ACC112 (cell line): ENCODE measurements at regions not wholly inside any gene's neighbourhood (a gene's known extent, or its start where the extent isn't known, plus 50 kb on each side); places are given as distances from the start of the nearest gene placed in this dataset.
A peak's percentile ranks its signal among the peaks of the same experiment; 100 is the strongest.

Source experiments
- H2AFZ ChIP-seq: fragments of 200-600 bp; sonication (generic); one replicate; pipeline ENCODE4 v1.6.0; 2017; ENCODE audit warnings: antibody characterized with exemption, low read length; ENCODE audit not compliant: unreplicated experiment
- H3K27ac ChIP-seq: fragments of 200-600 bp; sonication (generic); 2 replicates; pipeline ENCODE4 v1.5.1; 2014; ENCODE audit warnings: low read depth, mild to moderate bottlenecking, antibody characterized with exemption, low read length, moderate library complexity
- H3K27me3 ChIP-seq: fragments of 200-600 bp; sonication (generic); 2 replicates; pipeline ENCODE4 v1.6.1; 2014; ENCODE audit warnings: mild to moderate bottlenecking, antibody characterized with exemption, low read length, moderate library complexity, mixed read lengths; ENCODE audit not compliant: insufficient read depth
- H3K36me3 ChIP-seq: fragments of 200-600 bp; sonication (generic); 2 replicates; pipeline ENCODE4 v1.6.1; 2016; ENCODE audit warnings: mild to moderate bottlenecking, antibody characterized with exemption, low read length, moderate library complexity, mixed read lengths; ENCODE audit not compliant: insufficient read depth
- H3K4me1 ChIP-seq: fragments of 200-600 bp; sonication (generic); one replicate; pipeline ENCODE4 v1.6.1; 2016; ENCODE audit warnings: low read length, mixed read lengths; ENCODE audit not compliant: insufficient read depth, unreplicated experiment, control insufficient read depth
- H3K4me3 ChIP-seq: fragments of 200-600 bp; sonication (generic); 2 replicates; pipeline ENCODE4 v1.5.1; 2014; ENCODE audit warnings: mild to moderate bottlenecking, low read depth, low read length
- H3K79me2 ChIP-seq: fragments of 200-600 bp; sonication (generic); one replicate; pipeline ENCODE4 v1.6.0; 2016; ENCODE audit warnings: low read length; ENCODE audit not compliant: control insufficient read depth, unreplicated experiment, insufficient read depth

DNA sequence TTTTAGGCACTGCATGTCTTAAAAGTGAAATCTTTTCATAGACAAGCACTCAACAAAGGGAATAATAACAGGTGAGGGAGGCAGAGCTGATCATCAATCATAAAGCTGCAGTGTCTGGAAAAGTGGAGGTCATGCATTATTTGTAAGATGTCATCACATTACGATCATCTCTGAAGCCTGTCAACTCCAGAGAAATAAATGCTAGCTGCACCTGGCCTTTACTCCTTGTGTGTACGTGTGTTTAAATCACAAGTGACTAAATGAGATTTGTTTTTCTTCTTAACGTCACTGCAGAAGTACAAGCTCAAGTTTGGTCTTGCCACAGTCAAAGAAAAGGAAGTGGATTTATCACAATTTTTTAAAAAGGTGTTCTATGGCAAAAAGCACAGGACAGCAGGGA is 275.5 kb upstream of the SGK1 start:
- no peak overlapping the region for H2AFZ ChIP-seq
- H3K36me3 ChIP-seq: no peaks in the 10 kb centered on the region
- no peak overlapping the region for H3K27ac ChIP-seq
- no peaks in the 10 kb centered on the region for H3K79me2 ChIP-seq
- peaks cover 21% of the 10 kb centered on the region for H3K4me1 ChIP-seq
- H3K27me3 ChIP-seq: no peaks in the 10 kb centered on the region
- H3K4me3 ChIP-seq: no peak overlapping the region

- Histone ChIP-seq H3K36me3 (no peaks in the 10 kb centered on the region), H3K4me3 (no peak overlapping the region), H3K27ac (no peak overlapping the region), H3K27me3 (no peaks in the 10 kb centered on the region), H2AFZ (no peak overlapping the region), H3K4me1 (peaks cover 21% of the 10 kb centered on the region), H3K79me2 (no peaks in the 10 kb centered on the region)
Observed at GRCh38 chr6:134593024-134593423, 275.1 kb upstream of the SGK1 start.

DNA sequence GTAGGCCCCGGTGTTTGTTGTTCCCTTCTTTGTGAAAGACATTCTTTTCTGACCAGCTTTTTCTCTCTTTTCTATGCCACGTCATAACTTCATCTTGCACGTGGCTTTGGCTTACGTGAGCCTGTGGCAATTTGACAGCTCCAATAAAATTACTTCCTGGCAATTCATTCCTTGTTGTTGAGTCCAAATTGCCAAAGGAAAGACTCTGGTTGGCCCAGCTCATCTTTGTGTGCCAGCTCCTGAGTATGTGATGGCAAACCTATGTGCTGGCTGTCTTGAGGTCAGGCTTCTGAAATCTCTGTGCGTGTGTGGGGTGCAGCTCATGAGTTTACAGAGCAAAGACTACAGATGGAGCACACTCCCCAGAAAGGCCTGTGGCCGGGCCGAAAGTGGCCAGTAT is 272.5 kb upstream of the SGK1 start:
- no peak overlapping the region for H3K4me3 ChIP-seq
- no peaks in the 10 kb centered on the region for H3K36me3 ChIP-seq
- H2AFZ ChIP-seq: no peak overlapping the region
- H3K27me3 ChIP-seq: no peaks in the 10 kb centered on the region
- no peaks in the 10 kb centered on the region for H3K79me2 ChIP-seq
- peak overlapping the region; percentile 91 for H3K27ac ChIP-seq
- peaks cover 21% of the 10 kb centered on the region for H3K4me1 ChIP-seq

- Histone ChIP-seq H3K4me3 (no peak overlapping the region), H3K27ac (peak overlapping the region; percentile 91), H3K27me3 (no peaks in the 10 kb centered on the region), H3K36me3 (no peaks in the 10 kb centered on the region), H3K79me2 (no peaks in the 10 kb centered on the region), H2AFZ (no peak overlapping the region), H3K4me1 (peaks cover 21% of the 10 kb centered on the region)
Observed at GRCh38 chr6:134590004-134590403, 272.1 kb upstream of the SGK1 start.

DNA sequence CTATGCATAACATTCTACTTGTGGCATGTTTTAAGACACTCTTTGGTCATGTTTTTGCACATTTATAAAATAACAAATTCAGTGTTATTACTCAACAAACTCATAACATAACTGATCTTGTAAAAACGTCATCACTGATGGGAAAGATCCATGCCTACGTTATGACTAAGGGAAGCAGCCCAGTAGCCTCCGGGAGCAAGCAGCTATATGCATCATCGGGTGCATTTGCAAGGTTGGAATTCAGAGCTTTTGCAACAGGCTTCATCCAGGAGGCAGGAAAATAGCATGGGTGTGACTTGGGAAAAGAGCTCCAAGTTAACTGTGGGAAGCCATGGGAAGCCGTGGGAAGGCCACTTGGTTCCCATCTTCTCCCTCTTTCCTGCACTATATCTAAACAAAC is 271.6 kb upstream of the SGK1 start:
- H3K36me3 ChIP-seq: no peaks in the 10 kb centered on the region
- H3K27ac ChIP-seq: peak overlapping the region; percentile 91
- H3K4me3 ChIP-seq: no peak overlapping the region
- H3K79me2 ChIP-seq: no peaks in the 10 kb centered on the region
- no peak overlapping the region for H2AFZ ChIP-seq
- peaks cover 21% of the 10 kb centered on the region for H3K4me1 ChIP-seq
- H3K27me3 ChIP-seq: no peaks in the 10 kb centered on the region

DNA sequence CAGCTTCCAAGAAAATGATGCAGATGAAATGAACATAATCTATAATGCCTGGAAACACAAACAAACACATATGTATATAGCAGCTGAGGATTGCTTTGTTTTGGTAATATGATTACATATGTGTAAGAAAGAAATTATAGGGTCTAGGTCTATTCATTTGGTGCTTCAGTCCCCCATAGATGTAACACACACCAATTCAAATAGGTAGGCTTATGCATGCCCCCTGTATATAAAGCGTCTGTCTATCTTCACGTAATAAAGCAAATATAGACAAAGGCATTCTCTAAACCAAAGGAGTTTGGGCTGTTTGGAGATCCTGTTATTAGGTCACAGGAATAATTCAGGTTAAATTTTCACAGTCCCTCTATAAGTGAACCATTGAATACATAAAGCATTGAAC is 270.4 kb upstream of the SGK1 start:
- Histone ChIP-seq H3K36me3 (no peaks in the 10 kb centered on the region), H3K4me3 (no peak overlapping the region), H2AFZ (no peak overlapping the region), H3K4me1 (peaks cover 21% of the 10 kb centered on the region), H3K27ac (peak overlapping the region; percentile 91; the same call in 1 of the 2 replicates), H3K79me2 (no peaks in the 10 kb centered on the region), H3K27me3 (no peaks in the 10 kb centered on the region)

- Histone ChIP-seq H3K4me1 (peaks cover 17% of the 10 kb centered on the region), H3K36me3 (no peaks in the 10 kb centered on the region), H3K27me3 (no peaks in the 10 kb centered on the region), H3K79me2 (no peaks in the 10 kb centered on the region), H3K27ac (no peak overlapping the region), H2AFZ (no peak overlapping the region), H3K4me3 (no peak overlapping the region)
Observed at GRCh38 chr6:134585517-134585873, 267.6 kb upstream of the SGK1 start.

DNA sequence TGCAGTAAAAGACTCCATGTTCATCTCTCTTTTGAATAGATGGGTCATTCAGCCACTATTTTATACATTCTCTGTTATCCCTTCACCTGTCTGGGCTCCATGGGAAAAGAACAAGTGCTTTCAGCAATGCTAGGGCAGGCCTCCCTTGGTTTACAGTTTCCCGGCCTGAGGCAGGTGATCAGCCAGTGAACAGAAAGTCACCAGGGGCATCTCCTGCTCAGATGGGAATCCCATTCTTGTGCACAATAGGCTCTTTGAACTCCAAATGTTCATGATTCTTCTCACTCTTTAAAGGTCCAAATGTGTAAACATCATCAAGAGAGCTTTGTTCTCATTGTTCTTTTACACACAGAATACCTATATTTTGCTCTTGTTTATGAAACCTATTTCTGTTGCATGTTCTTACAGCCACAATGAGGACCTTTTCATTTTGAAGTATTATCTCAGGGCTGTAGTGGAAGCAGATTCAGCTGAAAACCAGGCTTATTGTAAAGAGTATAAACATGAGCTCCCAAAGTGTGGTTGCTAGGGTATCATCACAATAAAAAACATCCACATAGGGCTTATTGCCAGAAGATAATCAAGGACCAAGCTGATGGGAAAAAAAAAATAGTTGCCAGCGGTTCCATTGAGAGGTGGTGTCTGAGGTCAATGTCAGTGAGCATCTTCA is 267.1 kb upstream of the SGK1 start:
- Histone ChIP-seq H3K27me3 (no peaks in the 10 kb centered on the region), H3K36me3 (no peaks in the 10 kb centered on the region), H3K27ac (no peak overlapping the region), H3K4me1 (peaks cover 12% of the 10 kb centered on the region), H3K79me2 (no peaks in the 10 kb centered on the region), H2AFZ (no peak overlapping the region), H3K4me3 (no peak overlapping the region)

DNA sequence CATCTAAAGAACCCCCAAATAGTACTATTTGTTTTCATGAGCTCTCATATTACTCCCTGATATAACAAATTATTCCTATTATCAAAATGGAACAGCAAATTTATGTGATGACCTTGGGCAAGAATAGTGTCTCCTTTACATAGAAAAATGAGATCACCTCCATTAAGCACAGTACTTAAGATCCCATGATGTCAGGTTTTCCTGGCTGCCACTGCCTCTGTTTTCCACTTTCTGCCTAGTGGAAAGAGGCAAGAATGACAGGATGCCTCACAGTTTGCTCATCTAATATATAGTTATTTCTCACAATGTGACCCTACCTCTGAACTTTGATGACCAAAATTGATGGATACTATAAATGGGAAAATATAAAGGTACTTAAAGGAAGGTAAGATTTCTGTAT is 260.1 kb upstream of the SGK1 start:
- no peak overlapping the region for H2AFZ ChIP-seq
- no peaks in the 10 kb centered on the region for H3K36me3 ChIP-seq
- no peaks in the 10 kb centered on the region for H3K27me3 ChIP-seq
- H3K4me3 ChIP-seq: no peak overlapping the region
- H3K4me1 ChIP-seq: no peaks in the 10 kb centered on the region
- no peaks in the 10 kb centered on the region for H3K79me2 ChIP-seq
- no peak overlapping the region for H3K27ac ChIP-seq

DNA sequence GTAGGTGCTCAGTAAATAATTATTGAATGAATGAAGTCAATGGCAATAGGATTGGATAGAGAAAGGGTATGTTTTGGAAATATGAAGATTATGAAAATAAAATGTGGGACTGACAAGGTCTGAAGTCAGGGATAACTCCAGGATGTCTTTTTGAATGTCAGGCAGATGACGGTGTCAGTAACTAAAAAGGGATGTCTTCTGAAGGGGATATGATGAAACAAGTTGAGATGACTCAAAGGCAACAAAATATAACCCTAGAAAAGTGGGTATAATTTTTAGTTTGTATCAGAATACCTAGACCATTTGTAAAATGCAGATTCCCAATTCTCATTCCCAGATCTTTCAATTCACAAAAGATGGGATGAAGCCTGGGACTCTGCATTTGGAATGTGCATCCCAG is 257.3 kb upstream of the SGK1 start:
- Histone ChIP-seq H3K4me1 (no peaks in the 10 kb centered on the region), H3K79me2 (no peaks in the 10 kb centered on the region), H3K27ac (no peak overlapping the region), H3K4me3 (no peak overlapping the region), H3K36me3 (no peaks in the 10 kb centered on the region), H3K27me3 (no peaks in the 10 kb centered on the region), H2AFZ (no peak overlapping the region)

- Histone ChIP-seq H3K27me3 (no peaks in the 10 kb centered on the region), H3K79me2 (no peaks in the 10 kb centered on the region), H3K4me3 (no peak overlapping the region), H3K27ac (no peak overlapping the region), H3K4me1 (no peaks in the 10 kb centered on the region), H2AFZ (no peak overlapping the region), H3K36me3 (no peaks in the 10 kb centered on the region)
Observed at GRCh38 chr6:134574491-134574890, 256.6 kb upstream of the SGK1 start.
